NK-92 treated with Interleukin-12 subunit alpha and Interleukin-12 subunit beta, amount 100 ng/mL, for 24 hours (cell line): ENCODE measurements at regions not wholly inside any gene's neighbourhood (a gene's known extent, or its start where the extent isn't known, plus 50 kb on each side); places are given as distances from the start of the nearest gene placed in this dataset.
"Not testable (repeated sequence)": the region's sequence is repeated elsewhere in the genome, so short reads cannot be mapped to it uniquely, and the experiment has no call there.

Experiments used
- DNase-seq: peaks from one replicate; lab custom pipeline; 2025; lab: John Stamatoyannopoulos, UW

DNA sequence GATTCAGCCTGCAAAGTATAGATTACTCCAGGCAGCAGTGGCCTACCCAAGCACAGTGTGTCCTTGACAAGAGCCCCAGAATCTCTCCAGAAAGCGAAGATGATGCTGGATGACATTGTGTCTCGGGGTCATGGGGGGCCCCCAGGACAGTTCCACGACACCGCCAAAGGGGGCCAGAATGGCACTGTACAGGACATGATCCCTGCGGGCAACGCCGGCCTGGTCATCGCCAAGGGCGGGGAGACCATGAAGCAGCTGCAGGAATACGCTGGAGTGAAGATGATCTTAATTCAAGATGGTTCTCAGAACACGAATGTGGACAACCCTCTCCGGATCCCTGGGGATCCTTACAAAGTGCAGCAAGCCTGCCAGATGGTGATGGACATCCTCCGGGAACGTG is 107.0 kb upstream of the MTAP start:
- no peak for DNase-seq

DNA sequence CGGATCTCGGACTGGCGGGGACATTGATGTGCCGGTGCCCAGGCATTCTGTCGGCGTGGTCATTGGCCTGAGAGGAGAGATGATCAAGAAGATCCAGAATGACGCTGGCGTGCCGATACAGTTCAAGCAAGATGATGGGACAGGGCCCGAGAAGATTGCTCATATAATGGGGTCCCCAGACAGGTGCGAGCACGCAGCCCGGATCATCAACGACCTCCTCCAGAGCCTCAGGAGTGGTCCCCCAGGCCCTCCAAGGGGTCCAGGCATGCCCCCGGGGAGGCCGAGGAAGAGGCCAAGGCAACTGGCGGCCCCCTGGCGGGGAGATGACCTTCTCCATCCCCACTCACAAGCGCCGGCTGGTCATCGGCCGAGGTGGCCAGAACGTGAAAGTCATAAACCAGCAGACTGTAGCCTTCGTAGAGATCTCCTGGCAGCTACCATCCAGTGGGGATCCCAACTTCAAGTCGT is 106.5 kb upstream of the MTAP start:
- no peak for DNase-seq

DNA sequence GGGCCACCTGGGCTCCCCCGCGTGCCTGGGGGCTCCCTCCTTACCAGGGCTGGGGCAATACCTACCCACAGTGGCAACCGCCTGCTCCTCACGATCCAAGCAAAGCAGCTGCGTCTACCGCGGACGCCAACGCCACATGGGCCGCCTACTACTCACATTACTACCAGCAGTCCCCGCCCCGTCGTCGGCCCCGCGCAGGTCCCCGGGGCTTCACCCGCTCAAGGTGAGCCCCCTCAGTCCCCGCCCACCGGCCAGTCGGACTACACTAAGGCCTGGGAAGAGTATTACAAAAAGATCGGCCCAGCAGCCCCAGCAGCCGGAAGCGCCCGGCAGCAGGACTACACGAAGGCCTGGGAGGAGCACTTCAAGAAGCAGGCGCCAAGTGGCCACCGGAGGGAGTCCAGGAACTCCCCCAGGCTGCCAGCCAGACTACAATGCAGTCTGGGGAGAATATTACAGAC is 106.0 kb upstream of the MTAP start:
- no peak for DNase-seq

DNA sequence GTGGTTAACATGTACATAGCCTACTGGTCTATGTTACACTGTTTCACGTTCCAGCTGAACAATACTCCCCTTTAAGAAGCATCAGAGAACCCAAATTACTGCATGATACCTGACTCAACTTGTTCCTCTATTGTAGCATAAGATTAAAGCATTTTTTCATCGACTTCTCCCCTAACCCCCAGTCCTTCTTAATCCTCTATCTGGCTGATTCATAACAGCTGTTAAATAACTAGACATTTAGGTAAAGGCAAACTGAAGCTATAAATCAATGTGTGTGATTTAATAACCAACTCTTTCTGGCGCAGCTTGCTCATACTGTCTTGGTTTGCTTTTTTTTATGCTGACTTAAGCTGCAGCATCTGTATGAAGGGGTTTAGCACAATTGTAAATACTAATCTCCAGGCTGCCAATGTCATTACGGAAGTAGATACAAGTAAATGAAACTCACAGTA is 94.2 kb upstream of the MTAP start:
- no peak for DNase-seq

DNA sequence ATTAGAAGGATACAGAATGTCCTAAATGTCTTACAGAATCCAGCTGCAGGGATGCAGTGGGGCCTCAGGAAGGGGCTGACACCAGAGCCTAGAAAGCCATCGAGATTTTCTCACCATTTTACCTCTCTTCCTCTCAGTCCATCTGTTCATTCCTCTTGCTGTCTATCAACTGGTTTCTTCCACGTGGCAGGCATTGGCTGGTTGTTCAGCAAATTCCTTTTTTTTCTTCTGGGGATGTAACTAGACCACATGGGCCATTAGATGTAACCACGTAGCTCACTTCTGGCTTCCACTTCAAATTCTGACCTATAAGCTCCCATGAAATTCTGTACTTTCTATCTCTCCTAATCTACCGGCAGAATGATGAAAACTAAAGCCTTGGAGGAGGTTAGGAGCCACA is 93.6 kb upstream of the MTAP start:
- DNase-seq = no peak

DNA sequence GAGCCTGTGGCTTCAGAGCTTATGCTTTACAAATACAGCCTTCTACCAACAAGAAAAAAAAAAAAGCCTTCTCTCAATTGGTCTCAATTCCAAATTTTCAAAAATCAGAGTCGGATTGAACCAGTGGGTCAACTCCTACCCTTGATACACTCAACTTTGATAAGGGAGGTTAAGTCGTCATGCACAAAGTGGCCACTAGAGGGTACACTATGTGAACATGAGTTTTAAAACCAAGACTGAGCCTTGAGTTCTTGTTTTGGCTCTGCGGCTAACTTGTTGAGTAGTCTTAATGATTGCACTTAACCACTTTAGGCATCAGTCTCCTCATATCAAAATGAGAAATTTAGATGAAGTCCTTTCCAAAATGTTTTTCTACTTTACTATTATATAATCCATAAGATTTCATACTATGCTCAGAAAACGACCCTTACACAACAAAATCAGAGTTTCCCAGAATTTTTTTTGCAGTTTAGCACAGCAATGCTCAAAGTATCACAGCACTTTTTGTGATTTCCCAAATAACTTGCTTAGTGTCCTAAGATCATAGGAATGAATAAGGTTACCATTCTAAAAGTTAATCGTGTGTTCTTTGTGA is 92.9 kb upstream of the MTAP start:
- DNase-seq = peak; percentile 12

DNA sequence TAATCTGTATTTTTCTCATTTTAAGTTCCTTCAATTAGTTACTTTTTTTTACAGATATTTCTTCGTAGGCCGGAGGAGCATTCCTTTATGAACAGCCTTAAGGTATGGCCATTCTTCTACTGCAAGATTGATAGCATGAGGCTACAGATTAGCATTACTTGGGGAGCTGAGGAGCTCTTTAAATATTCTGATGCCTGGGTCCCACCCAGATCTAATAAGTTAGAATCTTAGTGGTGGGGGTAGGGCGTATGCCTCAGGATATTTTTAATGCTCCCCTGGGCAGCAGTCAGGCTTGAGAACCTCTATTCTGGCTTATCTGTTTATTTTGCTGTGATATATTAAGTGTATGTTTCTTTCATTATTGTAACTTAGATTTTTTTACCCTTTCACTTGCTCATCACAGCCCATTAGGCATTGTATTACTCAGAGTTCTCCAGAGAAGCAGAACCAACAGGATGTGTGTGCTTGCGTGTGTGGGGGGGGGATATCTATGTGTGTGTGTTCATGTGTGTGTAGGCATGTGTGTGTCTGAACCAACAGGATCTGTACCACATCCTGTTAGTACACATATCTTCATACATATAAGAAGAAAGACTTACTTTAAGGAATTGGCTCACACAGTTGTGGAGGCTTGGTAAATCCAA is 91.8 kb upstream of the MTAP start:
- no peak for DNase-seq

DNA sequence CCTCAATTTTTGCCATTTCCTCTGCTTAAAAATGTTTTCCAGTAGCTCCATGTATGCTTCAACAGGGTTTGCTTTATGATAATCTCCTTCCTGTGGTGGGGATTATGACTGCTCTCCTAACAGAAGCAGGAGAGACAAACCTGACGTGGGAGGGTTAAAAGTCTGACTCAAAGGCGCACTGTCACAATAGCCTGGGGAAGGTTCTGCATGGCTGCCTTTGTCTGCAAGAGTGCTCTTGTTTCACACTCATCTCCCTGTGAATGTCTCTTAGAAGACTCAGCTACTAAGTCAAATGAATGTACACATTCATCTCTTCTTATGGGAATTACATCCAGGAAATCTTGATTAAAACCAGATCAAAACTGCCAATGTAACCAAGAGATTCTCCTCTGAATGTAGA is 90.9 kb upstream of the MTAP start:
- no peak for DNase-seq

DNA sequence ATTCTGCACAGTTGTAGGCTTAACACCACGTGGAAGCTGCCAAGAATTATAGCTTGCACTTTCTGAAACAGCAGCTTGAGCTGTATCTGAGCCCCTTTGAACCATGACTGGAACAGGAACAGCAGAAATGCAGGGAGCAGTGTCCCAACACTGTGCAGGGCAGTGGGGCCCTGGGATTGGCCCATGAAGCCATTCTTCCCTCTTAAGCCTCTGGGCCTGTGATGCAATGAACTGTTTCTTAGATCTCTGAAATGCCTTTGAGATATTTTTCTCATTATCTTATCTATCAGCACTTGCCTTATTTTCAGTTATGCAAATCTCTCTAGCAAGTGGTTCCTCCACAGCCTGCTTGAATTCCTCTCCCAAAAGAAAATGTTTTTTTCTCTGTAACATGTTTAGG is 87.0 kb upstream of the MTAP start:
- DNase-seq = no peak

DNA sequence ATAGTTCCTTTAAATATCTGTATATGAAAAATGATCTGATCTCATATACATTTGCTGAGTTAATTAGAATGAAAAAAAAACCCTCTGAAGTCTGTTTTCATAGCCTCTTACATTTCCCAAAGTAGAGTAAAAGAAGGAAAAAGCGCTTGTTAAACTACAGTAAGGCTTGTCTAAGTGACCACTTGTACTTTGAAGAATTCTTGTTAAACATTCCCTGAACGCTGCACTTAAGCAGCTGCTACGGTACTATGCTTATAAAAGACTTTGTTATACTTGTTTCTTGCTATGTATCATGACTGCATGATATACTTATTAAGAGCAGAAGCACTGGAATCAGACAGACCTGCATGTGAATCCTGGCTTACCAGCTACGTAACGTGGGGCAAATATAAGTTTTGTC is 81.7 kb upstream of the MTAP start:
- DNase-seq = no peak

DNA sequence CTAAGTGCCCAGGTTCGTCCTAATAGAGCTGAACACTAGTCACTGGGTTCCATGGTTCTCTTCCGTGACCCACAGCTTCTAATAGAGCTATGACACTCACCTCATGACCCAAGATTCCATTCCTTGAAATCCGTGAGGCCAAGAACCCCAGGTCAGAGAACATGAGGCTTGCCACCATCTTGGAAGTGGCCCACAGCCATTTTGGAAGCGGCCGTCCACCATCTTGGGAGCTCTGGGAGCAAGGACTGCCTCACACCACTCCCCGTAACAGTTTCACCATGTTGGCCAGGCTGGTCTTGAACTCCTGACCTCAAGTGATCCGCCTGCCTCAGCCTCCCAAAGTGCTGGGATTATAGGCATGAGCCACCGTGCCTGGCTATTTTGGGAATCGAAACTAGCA is 75.0 kb upstream of the MTAP start:
- not testable (repeated sequence) for DNase-seq

DNA sequence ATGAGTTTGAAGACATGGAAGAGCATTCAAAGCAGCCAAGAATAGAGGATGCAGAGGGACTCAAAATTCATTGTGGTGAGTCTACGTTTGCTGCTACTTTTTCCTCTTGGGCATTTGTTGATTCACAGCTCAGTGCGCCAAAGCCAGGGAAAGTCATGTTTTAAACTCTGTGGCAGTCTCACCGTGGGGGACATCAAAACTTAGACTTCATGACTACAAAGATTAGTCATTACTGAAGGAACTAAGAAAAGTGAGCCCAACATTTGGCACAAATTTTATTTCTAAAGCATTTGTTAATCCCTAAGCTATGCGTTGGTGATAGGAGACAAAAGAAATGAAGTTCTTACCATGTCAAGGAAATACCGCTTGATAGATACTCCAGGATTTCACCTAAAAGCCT is 73.7 kb upstream of the MTAP start:
- DNase-seq = no peak

DNA sequence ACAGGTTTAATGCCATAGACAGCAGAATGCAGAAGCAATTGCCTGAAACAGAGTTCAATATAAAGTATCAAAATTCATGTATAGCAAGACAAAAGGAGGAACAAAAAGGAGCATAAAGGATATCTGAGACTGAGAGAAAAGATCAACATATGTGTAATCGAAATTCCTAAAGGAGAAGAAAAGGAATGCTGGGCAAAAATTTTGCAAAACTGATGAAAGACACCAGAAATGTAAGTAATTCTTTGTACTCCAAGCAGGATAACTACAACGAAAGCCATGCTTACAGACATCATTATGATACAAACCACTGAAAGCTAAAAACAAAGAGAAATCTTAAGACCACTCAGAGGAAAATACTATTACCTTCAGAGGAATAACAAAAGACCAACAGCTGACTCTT is 72.8 kb upstream of the MTAP start:
- DNase-seq = no peak

DNA sequence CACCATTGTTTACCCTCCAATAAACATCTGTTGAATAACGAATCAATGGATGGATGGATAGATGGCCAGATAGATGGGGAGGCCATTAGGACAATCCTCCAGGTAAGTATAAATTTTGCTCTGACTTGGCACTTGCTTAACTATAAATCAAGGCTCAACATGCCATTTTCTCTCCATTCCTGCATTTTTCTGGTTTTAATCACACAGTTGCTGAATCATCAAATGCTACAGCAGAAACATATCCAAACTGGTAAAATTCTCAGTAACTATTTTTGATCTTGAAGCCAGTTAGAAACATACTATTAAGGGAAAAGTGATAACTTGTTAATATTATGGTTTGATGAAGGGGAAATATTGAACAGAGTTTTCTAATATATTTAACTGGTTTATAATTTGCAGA is 71.5 kb upstream of the MTAP start:
- DNase-seq = no peak

DNA sequence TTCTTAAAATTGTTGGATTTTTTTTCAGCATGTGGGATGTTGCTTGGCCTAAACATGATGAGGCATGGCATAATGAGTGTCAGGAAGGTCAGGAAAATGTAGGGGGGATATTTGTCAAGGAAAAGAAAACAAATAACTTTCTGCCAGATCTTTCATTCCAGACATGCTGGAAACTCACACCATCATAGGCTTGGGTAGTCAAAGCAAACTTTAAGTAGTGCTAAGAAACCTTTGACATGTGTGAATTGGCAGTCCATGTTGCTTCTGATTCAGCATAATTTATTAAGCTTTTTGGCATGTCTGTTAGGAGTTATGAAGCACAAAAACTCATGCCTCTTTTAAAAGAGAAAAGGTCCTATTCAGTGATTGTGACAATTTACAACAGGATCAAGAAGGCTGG is 61.3 kb upstream of the MTAP start:
- no peak for DNase-seq

DNA sequence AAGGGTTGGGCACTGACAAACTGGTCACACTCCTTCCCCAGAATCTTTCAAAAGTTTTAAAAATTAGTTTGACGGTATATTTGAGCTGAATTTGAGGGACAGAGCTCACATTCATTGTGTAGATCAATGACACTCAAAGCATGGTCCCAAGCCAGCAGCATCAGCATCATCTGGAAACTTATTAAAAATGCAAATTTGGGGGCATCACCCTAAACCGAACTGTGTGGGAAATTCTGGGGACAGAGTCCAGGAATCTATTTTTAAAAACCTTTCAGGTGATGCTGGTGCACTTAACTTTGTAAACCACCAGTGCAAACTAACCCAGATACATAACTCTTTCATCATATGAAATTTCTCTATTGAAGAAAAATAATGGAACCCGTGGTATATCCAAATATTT is 58.1 kb upstream of the MTAP start:
- DNase-seq = no peak

DNA sequence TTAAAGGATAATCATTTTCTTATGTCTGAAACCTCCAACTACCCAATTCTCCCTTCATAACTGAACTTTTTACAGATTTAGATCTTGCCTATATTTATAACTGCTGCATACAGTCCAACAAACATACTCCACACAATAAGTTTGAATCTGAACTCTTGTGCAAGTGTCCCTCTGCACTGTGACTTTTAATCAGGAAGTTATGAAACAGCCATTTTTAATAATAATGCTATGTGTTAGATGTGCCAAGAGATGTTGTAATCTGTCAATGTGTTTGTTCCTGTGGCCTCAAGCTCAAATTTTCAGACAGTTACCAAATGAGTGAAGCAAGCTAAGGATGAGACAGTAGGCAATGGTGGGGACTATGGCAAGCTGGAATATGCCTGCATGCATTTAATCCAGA is 57.6 kb upstream of the MTAP start:
- no peak for DNase-seq

DNA sequence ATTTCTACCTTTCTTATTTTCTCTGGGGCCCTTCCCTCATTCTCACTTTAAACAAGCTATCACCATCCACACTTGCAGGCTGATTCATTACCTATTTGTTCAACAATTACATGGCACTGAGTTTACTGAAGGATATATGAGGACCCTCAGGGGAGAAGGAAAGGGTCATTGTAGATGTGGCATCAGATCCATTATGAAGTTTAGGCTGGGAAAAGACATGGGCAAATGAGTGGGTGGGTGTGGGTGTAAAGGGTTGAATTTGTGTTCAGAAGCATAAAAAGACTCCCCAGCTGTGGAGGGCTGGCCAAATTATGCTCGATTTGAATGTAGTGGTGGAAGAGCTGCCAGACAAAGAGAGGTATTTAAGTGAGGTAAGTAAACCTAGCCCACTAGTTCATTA is 55.9 kb upstream of the MTAP start:
- DNase-seq = no peak

DNA sequence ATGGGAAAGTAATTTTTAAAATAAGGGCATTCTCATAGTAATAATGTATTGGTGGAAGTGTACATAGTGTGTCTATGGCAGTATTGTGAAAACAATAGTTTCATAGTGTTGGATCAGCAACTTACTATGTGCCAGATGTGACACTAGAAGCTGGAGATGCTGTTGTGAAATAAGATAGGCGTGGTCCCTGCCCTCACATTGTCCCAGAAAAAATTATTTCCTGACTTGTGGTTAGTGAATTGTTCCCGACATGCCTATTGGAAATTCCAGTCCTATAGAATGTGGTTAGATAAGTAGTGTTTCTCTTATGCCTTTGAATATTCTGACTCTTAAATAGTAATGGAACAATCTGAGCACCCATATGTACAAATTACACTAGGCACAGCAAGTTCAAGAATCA is 55.3 kb upstream of the MTAP start:
- DNase-seq = no peak

DNA sequence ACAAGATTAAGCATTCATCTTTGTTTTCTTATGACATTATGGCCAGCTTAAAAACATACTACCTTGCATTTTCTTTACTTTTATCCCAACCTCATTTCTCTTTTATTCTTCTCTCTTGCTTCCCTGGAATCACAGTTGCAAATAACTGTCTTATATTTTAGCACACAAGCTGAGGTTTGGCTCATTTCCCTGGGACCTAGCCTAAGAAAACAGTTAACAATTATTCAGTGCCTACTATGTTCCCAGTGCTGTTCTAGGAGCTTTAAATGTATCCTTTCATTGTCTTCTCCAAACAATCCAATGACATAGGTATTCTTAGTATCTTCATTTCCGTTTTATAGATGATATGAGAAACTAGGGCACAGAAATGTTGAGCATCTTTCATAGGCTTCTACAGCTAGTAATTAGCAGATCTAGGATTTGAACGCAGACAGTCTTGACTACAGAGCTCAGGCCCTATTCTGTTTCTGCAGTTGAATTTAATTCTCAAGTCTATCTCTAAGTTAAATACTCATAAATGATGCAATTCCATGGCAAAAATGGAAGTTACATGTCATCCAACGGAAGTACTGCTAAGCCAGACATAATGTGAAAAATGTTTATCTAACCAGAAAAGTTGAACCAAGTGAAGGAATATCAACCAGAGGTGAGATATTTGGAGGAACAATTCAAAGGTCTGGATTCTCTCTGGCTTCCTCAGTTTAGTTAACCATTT is 52.3 kb upstream of the MTAP start:
- DNase-seq = no peak

DNA sequence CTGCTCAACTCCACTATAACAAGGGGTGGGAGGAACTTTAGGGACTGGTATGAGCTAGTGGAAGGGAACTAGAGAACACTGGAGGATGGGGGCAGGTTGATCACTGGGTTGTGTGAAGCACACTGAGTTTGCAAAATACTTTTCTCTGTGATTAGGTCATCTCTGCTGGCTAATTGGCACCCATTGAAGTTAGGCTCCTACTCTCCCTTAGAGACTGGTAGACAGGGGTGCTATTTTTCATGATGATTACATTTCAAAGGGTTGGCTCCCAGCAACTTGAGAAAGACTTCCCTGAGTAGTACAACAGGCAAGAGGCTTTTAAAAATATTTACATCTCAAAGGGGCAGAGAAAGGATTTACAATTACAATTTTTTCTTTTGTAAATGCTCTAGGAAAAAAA is 50.4 kb upstream of the MTAP start:
- DNase-seq = no peak
